HG02884 (cell line): ENCODE measurements at regions not wholly inside any gene's neighbourhood (a gene's known extent, or its start where the extent isn't known, plus 50 kb on each side); places are given as distances from the start of the nearest gene placed in this dataset.

Experiments
- ATAC-seq: cut with Tn5 transposase; IDR thresholded peaks from one replicate; pipeline ENCODE4 v1.9.1; 2021; ENCODE audit warnings: mild to moderate bottlenecking, moderate library complexity; ENCODE audit not compliant: unreplicated experiment

DNA sequence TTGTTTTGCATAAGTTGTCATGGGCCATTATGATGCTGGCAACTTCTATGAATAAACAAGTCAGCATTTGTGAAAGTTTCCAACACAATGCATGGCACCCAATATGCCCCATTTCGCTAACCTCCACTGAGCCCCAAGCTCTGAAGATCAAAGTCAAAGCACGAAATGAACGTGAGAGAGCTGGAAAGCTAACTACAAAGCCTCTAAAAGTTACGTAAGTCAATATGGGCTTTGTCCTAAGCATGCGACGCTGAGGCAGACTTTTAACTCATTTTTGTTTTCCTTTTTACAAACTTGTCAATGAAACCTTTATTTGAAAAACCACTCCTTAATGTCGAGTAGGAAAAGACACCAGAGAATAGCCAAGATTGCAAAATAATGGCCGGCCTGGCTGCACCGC is 131.6 kb upstream of the NUDT7 start:
- ATAC-seq: no peak

DNA sequence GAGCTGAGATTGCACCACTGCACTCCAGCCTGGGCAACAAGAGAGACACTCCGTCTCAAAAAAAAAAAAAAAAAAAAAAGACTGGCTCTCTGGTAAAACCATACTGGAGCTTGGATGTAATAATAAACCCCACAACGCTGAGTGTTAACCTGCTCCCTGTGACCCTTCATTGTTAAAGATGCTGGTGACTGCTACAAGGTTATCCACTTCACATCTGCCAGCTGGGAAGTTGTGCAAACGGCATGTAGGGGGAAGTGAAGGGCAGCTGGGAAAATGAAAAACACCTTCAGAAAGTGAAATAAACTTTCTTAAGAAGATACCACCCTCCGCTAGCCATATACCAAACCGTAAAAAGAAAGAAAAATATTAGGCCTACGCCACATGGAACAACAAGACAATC is 131.0 kb upstream of the NUDT7 start:
- ATAC-seq: no peak

DNA sequence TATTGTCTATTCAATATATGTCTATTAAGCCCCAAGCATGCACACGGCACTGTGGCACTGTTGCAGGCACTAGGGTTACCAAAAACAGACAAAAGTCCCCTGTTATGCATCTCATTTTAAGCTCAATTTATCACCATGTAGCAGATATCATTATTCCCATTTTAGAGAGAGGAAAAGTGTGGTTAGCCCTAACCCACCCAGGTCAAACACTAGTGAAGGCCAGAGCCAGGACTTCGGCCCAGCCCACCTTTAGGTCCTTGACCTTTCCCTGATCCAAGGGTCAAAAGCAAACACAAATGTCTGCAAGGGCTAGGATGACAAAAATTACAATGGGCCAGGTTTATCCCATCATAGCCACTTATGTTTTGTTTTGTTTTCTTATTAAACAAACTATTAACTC is 130.3 kb upstream of the NUDT7 start:
- no peak for ATAC-seq

DNA sequence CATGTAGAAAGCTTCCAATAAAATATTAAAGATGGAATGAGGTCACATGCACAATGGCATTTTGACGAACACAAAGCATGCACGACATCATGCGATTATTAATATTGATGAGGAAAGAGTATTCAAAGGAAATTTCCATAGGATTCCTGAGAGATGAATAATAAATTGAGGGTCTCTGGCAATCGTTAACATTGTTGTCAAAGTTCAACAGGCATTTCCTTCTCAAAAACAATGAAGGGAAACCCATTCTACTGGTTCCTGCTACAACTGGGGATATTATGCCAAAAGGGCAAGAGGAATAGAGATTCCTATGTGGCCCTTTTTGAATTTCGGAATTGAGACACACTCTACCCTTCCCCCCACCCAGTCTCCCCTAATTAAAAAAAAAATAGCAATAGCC is 128.3 kb upstream of the NUDT7 start:
- no peak for ATAC-seq

DNA sequence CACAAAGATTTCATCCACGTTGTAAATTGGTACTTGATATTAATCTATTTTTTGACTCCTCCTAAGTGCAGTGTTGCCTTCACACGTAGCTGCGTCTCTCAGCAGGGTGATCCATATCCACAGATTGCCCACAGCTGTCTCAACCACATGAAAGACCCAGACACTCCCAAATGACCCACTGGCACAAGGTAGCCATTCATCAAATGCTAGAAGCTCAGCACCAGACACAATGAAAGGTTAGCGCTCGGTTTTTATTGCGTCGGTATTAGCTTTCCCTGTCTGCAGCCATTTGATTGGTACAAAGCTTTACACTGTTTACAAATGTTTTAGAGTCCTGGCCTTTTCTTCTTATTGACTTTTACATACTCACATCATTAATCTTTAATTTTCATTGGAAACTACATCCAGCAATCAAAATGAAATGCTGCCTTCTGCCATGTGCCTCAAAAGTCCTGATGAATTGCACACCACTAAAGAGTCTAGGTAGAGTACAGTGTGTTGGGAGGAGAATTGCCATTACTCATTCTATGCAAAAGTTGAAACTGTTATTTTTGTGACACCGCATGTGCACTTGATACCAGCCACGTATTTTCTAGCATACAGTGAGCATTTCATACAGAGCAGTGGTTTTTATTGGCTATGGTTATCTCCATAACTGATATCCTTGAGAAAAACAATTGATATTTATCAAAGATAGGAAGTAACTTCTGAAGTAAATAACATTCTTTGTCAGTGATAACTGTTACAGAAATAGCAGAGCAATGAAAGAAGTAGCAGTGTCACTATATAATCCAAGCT is 127.3 kb upstream of the NUDT7 start:
- no peak for ATAC-seq

DNA sequence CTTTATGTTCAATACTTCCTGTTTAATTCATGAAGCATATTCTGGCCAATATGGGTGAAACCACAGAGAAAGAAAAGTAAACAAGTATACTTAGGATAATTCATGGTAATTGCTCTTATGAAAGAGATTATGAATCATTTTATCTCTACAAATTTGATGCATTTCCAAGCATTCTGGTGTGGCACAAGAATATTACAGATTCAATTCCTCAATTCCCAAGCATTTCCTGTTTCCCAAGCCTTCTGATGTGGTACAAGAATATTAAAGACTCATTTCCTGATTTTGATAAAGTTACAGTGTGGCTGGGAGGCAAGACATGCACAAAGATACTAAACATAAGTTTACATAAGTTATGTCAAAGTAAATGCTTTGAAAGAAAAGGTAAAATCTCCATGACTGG is 126.1 kb upstream of the NUDT7 start:
- no peak for ATAC-seq

DNA sequence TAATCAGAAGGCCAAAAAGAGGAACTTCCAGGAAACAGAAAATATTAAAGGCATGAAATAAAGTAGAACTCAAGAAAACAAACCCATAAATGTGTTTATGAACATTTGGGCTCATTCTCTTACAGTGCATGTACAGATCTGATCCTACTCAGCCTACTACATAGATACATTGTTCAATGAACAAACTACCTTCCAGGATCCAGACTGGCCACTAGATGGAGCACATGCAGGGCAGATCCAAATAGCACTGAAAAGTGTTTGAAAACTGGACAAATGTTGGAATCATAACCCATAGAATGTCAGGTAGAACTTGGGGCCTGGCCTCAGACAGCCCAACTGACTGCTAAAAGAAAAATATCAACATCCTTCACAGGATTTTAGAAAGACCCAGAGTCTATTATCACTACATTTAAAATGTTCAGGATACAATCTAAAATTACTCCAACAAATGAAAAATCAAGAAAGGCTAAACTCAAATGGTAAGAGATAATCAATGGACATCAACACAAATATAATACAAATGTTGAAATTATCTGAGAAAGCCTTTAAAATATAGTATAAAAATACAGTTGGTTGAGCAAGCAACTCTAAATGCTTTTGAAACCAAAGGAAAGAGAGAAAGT is 122.4 kb upstream of the NUDT7 start:
- ATAC-seq: peak; percentile 63

DNA sequence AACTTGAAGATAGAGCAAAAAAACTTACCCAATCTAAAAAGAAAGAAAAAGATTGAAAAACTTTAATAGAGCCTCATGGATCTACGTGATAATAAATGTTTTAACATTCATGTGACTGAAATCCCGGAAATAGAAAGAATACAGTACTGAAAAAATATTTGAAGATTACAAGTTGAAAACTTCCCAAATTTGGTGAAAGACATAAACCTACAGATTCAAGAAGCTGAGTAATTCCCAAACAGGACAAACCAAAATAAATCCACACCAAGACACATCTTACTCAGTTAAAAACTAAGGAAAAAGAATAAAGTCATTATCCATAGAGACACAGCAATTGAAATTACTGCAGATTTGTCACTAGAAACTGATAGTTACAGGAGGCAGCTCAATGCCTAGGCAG is 121.8 kb upstream of the NUDT7 start:
- no peak for ATAC-seq

DNA sequence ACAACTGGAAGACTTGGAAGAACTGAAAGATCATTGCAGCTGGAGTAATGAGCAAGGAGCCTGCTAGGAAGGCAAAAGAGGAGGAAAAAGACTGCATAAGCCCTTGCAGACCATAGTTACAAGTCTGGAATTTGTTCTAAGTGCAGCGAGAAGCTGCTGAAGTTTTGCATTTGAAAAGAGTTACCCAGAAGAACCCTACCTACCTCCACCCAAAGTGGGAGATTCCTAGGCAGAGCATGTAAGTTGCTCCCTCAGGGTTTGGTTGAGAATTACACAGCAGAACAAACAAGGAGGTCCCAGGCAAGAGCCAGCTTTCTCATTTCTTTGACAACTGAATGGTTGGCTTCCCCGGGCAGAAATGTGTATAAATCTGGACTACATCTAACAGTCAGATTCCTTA is 118.7 kb upstream of the NUDT7 start:
- no peak for ATAC-seq

DNA sequence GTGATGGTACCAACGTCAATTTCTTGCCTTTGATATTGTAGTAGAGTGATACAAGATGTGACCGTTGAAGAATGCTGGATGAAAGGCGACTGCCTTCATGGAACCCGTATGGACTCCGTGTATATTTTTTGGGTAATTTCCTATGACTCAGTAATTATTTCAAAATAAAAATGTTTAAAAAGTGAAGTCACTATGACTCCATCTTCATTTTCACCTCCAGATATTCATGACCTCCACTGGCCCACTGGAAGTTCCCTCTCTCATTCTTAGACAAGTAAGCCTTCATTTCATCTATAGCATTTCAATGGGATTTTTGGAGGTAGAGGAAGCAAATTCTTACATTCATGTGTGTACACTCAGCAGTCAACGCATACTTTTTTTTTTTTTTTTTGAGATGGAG is 111.8 kb upstream of the NUDT7 start:
- no peak for ATAC-seq

DNA sequence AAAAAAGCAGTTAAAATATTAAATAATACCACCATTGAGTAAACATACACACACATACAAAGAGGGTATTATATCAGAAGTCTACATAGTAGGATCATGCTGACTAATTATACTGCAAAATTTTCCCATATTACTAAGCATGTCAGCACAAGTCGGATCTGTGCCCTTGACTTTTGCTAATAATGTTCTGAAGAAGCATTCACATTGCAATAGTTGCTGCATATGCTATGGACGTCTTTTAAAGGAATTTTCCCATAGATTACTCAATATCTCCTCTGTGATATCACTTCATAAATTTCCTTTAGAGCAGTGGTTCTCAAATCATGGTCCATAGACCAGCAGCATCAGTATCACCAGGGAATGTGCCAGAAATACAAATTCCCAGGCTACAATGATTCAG is 110.9 kb upstream of the NUDT7 start:
- ATAC-seq: no peak

DNA sequence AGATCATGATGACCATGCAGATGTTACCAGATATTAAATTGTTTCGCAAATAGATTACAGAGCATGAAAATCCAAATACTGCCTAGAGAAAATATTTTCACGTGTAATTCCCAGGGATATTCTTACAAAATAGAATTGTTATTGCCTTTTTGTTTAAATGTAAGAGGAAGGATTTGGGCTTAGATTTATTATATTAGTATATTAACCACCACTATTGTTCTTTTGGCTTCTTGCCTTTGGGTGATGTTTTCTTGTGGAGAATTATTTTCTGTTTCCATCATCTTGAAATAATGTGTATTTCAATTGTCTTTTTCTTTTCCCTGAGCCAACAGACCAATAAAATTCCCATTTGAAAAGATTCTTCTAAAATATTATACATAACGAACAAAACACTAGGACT is 109.7 kb upstream of the NUDT7 start:
- ATAC-seq: no peak

DNA sequence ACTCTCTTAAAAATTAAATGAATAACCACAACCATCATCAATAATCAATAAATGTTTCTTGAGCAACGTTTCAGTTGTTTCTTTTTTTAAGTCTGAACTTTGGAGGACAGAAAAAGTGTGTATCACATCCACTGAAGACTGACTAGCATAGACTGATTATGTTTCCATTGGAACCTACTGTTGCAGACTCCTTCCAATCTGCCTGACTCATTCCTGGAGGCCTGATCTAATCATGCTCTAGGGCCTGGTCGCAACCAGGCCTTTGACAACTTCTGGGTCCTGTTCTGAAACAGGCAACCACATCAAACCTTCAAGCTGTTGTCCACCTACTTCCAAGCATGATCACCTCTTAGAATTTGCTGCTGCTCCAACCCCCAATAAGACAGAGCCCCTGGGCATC is 109.2 kb upstream of the NUDT7 start:
- ATAC-seq: no peak

DNA sequence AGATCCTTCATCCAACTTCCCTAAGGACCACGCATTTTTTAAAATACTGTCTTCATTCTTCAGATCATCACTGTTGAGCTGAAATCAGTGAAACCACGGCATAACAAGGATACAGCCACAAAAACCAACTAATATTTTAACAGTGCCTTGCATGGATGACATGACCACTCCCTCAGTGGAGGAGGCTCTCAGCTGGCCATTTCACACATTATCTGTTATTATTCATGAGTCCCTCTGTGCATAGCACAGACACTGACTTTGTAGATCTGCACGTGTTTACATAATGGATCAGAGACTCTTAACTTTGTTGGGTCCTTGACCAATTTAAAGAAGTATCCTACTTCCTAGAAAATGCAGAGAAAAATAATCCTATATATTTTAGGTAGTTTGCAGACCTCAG is 104.8 kb upstream of the NUDT7 start:
- no peak for ATAC-seq

DNA sequence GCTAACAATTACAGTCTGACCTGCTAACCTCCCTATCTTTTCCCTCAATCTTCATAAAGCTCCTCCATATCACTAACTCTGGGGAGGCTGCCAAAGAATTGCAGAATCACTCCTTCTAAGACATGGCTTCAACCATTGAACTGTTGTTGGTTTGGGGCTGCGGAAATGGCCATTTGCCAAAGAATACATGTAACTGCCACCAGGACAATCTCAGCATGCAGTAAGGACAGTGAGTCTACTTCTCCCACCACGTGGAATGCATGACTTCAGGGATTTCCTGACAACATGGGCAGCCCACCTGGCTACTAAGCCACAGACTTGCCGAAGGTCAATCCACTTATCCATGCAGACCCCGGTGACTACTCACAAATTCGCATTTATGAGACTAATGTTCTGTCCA is 104.3 kb upstream of the NUDT7 start:
- ATAC-seq: no peak

DNA sequence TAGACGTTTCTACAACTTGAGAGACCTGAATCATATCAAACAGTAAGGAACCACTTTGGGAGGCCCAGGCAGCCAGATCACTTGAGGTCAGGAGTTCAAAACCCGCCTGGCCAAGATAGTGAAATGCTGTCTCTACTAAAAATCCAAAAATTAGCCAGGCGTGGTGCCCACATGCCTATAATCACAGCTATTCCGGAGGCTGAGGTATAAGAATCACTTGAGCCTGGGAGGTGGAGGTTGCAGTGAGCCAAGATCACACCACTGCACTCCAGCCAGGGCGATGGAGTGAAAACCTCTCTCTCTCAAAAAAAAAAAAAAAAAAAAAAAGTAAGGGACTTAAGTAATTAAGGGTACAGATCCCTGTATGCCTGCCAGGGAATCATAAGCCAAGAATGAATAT is 103.4 kb upstream of the NUDT7 start:
- ATAC-seq: no peak

DNA sequence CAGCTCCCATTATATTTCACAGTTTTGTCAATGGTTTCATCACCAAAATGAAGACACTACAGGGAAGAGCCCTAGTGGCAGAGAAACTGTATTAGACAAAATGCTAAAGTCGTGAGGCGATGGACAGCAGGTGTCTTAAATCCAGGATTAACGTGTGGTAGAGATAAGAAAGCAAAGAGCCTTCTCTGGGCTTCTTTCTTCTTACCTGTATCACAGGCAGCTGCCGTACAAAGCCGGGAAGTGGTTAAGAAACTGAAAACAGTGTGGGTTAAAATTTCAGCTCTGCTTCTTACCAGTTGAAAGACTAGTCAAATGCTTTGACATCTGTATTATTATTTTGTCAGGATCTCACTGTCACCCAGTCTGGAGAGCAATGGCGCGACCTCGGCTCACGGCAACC is 98.2 kb upstream of the NUDT7 start:
- no peak for ATAC-seq

DNA sequence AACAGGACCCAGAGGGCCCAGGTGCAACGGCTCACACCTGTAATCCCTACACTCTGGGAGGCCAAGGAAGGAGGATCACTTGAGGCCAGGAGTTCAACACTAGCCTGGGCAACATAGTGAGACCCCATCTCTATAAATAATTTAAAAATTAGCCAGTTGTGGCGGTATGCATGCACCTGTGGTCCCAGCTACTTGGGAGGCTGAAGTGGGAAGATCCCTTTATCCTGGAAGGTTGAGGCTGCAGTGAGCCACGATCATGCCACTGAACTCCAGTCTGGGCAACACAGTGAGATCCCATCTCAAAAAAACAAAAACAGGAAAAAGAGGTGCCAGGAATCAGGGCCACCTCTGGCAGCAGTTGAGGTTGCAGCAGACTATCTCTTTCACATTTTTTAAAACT is 85.7 kb upstream of the NUDT7 start:
- no peak for ATAC-seq

DNA sequence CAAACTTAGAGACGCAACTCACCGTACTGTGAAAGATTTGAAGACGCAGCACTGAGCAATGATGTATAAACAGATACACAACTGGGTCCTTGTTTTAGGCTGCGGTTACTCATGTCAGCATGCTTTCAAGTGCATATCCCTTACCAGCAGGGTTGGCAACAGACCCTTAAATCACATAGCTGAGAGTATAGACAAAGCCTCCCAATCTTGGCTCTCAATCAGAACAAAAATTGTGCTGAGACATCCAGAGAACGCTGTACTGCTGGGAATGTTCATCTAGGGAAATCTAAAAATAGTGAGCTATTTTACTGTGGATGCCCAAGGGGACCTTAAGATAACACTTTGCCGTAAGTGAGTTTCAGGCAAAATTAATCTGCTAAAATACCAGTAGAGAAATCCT is 84.4 kb upstream of the NUDT7 start:
- ATAC-seq: no peak

DNA sequence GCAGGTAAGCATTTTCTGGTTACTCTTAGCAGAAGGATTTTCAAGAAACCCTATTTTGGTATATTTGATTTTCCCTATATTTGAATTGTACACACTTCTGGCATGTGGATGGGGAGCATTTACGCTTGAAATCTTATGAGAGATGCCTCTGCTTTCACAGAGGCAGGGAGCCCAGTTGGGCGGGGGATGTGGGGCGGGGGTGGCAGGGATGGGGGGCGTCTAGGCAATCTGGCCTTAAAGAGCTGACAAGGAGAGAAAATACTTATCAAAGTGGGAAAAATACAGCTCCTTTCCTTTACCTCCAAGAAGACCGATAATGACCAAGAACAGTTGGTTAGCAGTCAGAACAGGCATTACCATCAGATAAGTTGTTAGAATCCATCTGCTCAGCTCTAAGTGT is 79.1 kb upstream of the NUDT7 start:
- no peak for ATAC-seq

DNA sequence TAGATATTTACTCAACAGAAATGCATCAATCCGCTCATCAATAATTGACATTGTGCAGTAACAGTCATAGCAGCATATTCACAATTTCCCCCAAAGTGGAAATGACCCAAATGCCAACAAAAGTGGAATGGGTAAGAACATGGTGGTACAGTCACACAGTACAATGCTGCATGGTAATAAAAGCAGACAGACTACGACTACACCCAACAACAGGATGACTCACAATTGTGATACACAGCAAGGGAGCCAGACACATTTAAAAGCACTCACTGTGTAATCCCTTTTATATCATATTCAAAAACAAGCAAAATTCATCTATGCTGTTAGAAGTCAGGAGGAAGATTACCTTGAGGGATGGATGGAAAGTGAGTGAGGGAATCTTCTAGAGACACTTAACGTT is 76.5 kb upstream of the NUDT7 start:
- ATAC-seq: no peak

DNA sequence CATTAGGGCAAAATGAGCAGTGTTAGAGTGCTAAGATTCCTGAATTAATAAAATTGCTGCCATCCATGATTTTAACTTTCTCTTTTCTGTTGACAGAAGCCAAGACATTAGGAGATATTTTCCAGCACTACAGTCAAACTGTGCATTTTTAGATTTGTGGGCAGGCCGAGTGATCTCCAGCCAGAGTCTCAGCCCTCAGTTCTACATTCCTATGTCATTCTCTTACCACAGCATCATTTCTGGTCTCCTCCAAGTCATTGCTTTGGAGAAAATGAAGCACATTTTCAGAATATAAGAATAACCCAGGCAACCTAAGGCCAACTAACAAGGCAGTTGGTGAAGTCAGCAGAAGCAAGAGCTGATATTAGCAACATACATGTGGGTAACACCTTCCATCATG is 74.6 kb upstream of the NUDT7 start:
- ATAC-seq: no peak

DNA sequence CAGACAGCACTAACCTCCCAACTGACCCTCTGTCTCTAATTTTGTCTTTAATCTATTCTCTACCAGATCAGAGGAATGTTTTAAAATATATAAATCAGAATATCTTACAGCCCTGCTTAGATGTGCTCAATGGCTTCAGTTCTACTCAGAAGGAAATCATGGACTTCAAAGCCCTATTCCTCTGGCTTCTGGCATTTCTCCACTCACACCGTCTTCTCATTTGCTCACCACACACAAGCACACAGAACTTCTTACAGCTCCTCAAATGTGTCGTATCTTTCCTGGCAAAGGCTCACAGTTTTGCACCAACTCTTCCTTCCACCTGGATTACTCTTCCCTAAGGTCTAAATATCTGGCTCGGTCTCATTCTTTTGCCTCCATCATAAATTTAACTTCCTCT is 71.6 kb upstream of the NUDT7 start:
- ATAC-seq: no peak
